ENCODE measurements at regions not wholly inside any gene's neighbourhood (a gene's known extent, or its start where the extent isn't known, plus 50 kb on each side); places are given as distances from the start of the nearest gene placed in this dataset.

DNA sequence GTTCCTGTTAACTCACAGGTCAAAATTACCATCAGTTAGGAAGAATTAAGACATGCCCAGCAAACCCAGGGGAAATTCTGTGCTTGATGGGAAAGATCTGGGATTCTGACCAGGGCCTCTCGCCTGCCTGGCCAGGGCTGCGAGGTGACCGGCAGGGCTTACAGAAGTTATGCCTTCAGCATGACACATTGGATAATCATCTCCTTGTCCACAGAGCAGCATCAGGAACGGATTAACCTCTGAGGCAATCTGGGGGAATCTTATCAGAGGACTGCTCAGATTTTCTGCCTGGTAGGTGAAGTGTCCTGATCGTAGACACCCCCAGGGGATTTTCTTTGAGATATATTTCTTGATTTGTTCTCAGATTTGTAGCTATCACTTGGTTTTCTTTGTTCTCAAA lies 172.5 kb downstream of the HS3ST3A1 start:
- TF ChIP-seq POLR2A (IDR thresholded peaks at IDR 0.05) (no peak), POLR2AphosphoS5 (IDR thresholded peaks at IDR 0.05) (no peak)
- TF ChIP-seq, protein P1, sequence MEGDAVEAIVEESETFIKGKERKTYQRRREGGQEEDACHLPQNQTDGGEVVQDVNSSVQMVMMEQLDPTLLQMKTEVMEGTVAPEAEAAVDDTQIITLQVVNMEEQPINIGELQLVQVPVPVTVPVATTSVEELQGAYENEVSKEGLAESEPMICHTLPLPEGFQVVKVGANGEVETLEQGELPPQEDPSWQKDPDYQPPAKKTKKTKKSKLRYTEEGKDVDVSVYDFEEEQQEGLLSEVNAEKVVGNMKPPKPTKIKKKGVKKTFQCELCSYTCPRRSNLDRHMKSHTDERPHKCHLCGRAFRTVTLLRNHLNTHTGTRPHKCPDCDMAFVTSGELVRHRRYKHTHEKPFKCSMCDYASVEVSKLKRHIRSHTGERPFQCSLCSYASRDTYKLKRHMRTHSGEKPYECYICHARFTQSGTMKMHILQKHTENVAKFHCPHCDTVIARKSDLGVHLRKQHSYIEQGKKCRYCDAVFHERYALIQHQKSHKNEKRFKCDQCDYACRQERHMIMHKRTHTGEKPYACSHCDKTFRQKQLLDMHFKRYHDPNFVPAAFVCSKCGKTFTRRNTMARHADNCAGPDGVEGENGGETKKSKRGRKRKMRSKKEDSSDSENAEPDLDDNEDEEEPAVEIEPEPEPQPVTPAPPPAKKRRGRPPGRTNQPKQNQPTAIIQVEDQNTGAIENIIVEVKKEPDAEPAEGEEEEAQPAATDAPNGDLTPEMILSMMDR (IDR thresholded peaks at IDR 0.05), result no peak

Data from prostate gland (tissue), 2 donors.